GM23248 (cell line): ENCODE measurements at regions not wholly inside any gene's neighbourhood (a gene's known extent, or its start where the extent isn't known, plus 50 kb on each side); places are given as distances from the start of the nearest gene placed in this dataset.

ENCODE experiments used
- EZH2 ChIP-seq: fragments of 200-600 bp; sonication (generic); IDR thresholded peaks from 2 replicates; pipeline ENCODE4 v1.6.1; 2018; ENCODE audit warnings: antibody characterized with exemption, mild to moderate bottlenecking; ENCODE audit not compliant: insufficient read depth, poor library complexity, severe bottlenecking
- EZH2phosphoT487 ChIP-seq: fragments of 200-600 bp; sonication (generic); IDR thresholded peaks from 2 replicates; pipeline ENCODE4 v1.6.1; 2018; ENCODE audit warnings: antibody characterized with exemption, moderate library complexity, mild to moderate bottlenecking, low read depth; ENCODE audit not compliant: insufficient read depth

DNA sequence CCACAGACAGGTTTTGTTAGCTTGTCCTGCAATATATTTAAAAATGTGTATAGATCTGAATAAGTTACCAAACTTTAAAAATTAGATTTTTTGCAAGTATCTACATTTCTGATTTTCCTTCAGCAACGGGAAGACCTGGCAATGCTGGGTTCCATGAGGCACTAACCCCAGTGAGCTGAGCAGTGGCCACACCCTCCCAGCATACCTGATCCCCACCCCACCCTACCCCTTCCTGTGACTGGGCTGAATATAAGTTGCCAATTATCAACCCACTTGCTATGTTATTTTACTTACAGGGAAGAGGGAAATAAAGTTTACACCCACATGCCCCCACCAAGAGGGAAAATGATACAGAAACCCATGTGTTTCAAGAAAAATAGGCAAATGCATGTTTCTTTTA lies 70.3 kb upstream of the RALGAPA2 start:
- TF ChIP-seq EZH2 (no peak), EZH2phosphoT487 (no peak)
